ENCODE measurements at regions not wholly inside any gene's neighbourhood (a gene's known extent, or its start where the extent isn't known, plus 50 kb on each side); places are given as distances from the start of the nearest gene placed in this dataset.
"Not testable (repeated sequence)": the region's sequence is repeated elsewhere in the genome, so short reads cannot be mapped to it uniquely, and the experiment has no call there.

DNA sequence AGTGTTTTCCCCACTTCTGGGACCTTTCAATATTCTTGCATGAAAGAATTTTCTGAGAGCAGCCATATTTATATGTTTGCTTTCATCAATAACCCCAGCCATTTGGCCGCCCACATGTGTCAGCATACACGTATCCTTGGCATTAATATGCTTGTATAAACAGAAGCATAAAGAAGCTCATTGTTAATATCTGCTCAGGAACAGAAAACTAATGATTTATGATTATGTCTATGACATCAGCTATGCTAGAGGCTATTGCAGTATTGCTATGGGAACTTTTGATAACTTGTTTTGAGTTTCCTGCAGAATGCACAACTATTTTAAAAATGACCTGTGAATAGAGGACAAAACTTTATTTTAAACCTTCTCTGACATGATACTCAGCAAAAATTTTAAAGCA lies 300.9 kb upstream of the MTPN start:
- TF ChIP-seq, protein P1, sequence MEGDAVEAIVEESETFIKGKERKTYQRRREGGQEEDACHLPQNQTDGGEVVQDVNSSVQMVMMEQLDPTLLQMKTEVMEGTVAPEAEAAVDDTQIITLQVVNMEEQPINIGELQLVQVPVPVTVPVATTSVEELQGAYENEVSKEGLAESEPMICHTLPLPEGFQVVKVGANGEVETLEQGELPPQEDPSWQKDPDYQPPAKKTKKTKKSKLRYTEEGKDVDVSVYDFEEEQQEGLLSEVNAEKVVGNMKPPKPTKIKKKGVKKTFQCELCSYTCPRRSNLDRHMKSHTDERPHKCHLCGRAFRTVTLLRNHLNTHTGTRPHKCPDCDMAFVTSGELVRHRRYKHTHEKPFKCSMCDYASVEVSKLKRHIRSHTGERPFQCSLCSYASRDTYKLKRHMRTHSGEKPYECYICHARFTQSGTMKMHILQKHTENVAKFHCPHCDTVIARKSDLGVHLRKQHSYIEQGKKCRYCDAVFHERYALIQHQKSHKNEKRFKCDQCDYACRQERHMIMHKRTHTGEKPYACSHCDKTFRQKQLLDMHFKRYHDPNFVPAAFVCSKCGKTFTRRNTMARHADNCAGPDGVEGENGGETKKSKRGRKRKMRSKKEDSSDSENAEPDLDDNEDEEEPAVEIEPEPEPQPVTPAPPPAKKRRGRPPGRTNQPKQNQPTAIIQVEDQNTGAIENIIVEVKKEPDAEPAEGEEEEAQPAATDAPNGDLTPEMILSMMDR (conservative IDR thresholded peaks at IDR 0.05; ENCODE audit: low read depth, low read length) = no peak
- no peak overlapping the region for H3K4me3 ChIP-seq (ENCODE audit: low read length)
- DNase-seq (ENCODE audit: low read depth) = no peak

DNA sequence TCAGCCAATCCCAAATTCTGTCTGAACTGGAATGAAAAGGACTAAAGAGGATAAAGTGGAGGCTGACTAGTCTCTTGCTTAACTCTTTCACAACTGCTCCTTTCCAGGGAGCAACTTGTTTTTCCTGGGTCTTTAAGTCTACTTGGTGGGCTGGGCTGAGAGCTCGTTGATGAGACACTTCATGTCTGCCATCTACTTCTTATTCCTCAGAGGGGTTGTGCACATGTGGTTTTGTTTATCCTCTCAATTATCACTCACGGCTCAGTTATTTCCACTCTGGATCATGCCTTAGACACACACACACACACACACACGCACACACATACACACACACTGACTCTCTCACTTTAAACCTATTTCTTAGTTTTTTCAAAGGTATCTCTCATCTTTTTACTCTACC lies 298.6 kb upstream of the MTPN start:
- TF ChIP-seq, protein P1 (conservative IDR thresholded peaks at IDR 0.05; ENCODE audit: low read depth, low read length) = no peak
- DNase-seq (ENCODE audit: low read depth) = no peak

DNA sequence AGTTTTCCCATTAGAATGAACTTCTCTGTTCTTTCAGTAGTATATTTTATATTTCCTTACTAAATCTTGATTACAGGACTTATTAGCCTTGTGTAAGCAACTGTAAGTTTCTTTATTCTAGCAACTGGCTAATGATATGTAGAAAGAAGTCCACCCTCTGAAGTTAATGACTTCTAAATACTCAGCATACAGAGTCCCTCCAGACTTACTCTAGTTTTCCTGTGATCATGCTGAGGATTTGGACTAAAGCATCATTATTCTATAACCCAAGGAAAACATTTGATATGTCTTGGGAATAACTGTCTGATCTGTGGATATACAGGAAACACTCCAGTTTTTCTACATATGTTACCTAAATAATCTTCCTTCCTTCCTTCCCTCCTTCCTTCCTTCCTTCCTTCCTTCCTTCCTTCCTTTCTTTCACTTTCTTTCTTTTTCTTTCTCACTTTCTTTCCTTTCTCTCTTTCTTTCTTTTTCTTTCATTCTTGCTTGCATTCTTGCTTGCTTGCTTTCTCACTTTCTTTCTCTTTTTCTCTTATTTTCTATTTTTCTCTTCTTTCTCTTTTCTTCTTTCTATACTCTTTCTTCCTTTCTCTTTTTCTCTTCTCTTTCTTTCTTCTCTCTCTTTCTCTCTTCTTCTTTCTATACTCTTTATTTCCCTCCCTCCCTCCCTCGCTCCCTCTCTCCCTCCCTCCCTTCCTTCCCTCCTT lies 297.6 kb upstream of the MTPN start:
- no peak for DNase-seq (ENCODE audit: low read depth)
- TF ChIP-seq, protein P1 (conservative IDR thresholded peaks at IDR 0.05; ENCODE audit: low read depth, low read length) = no peak
- H3K4me3 ChIP-seq (ENCODE audit: low read length) = no peak overlapping the region

More for the DNA sequence above, 298.6 kb upstream of the MTPN start:
- H3K4me3 ChIP-seq (ENCODE audit: low read length) = no peak overlapping the region

DNA sequence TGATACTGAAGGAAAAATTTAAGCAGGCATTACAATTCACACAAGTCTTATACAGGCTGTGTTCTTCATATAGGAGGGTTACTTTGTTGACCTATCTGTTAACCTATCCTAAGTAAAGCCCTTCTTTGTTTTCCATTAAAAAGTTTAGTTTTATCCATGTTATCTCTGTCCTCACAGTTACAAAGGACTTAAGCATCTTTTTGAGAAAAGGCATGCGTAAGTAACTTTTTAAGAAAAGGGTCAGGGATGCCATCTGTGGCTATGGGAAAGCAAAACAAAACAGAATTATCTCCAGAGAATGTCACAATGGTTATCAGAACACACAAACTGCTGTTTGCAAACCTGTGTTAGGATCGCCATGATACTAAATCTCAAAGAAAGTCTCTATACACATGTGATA lies 295.8 kb upstream of the MTPN start:
- DNase-seq (ENCODE audit: low read depth) = no peak
- no peak overlapping the region for H3K4me3 ChIP-seq (ENCODE audit: low read length)
- TF ChIP-seq, protein P1 (conservative IDR thresholded peaks at IDR 0.05; ENCODE audit: low read depth, low read length) = no peak

DNA sequence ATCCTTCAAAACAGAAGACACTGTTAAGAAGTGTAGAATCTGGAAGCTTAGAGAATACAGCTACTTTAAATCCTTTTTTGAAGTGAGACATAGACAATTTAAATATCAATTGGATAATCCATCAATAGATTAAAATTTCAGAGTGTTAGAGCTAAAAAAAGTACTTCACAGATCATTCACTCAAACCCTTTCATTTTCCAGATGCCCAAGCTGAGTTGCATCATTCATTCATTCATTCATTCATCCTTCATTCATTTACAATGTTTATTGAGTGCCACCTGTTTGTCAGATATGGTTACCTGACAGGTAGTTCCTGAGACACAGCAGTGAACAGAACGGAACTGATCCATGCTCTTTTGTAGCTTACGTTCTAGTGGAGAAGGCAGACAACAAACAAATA lies 290.7 kb upstream of the MTPN start:
- TF ChIP-seq, protein P1 (conservative IDR thresholded peaks at IDR 0.05; ENCODE audit: low read depth, low read length) = no peak
- H3K4me3 ChIP-seq (ENCODE audit: low read length) = no peak overlapping the region
- no peak for DNase-seq (ENCODE audit: low read depth)

DNA sequence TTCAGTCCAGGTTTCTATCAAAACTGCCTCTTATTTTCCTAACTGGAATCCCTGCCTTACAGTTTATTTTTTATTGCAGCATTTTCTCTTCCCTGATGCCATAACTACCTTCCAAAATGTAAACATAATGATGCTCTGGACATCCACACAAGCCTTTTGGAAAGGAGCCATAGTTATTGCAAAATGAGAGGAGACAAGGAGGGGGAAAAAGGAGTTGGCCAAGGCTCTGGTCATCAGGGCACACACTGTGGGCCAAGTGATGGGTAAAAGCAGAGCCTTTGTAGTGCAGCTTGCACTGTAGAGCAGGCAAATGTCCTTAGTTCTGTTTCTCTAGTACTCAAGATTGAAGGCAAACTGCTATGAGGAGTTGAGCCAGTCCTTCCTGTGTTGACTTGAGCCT lies 289.3 kb upstream of the MTPN start:
- TF ChIP-seq, protein P1 (conservative IDR thresholded peaks at IDR 0.05; ENCODE audit: low read depth, low read length) = no peak
- H3K4me3 ChIP-seq (ENCODE audit: low read length) = no peak overlapping the region
- no peak for DNase-seq (ENCODE audit: low read depth)

DNA sequence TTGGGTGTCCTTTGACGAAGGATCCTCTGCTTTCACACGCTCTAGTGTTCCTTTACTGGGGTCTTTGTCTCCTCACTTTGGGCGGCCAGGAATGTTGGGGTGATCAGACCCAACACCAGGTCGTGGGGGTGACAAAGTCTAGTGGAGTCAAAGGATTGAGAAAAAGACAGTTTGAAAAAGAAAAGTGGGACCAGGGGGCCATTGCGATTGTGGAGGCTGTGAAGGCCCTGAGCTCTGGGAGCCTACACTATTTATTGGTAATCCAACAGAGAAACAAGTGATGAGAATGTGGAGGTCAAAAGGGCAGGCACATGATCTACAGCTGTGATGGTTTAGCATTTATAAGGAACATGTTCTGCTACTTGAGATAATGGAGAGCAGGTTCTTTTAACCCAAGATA lies 287.1 kb upstream of the MTPN start:
- not testable (repeated sequence) for DNase-seq (ENCODE audit: low read depth); H3K4me3 ChIP-seq (ENCODE audit: low read length)

DNA sequence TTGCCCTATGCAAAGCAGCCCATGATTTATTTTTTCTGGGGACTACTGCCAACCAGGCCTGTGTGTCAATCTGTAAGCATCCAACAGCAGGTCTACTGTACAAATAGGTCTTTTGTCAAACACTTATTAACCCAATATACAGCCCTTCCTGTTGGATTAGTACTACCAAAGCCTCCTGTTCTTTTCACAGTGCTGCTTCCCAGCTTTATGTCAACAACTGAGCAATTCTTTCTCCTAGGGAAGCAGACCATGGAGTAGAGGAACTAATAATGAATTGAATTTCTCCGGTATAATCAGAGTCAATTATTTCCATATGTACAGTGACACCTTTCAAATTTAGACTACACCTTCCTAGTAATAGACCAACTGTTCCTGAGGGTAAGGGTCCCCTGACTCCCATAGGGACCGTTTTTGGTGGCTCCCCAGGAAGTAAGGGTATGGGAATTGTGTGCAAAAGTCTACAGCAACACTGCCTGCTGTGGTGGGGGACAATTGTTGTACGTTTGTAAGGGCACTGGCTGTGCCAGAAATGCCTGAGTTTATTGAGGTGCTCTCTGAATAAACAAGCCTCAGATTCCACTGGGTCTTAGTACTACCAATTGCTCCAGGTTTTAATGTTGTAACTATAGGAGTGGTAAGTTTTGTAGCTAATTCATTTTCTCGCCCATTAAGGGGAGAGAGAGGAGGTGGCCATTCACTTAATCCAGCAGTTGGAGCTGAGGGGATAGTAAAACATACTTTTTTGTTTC lies 286.1 kb upstream of the MTPN start:
- DNase-seq (ENCODE audit: low read depth); H3K4me3 ChIP-seq (ENCODE audit: low read length): not testable (repeated sequence)

DNA sequence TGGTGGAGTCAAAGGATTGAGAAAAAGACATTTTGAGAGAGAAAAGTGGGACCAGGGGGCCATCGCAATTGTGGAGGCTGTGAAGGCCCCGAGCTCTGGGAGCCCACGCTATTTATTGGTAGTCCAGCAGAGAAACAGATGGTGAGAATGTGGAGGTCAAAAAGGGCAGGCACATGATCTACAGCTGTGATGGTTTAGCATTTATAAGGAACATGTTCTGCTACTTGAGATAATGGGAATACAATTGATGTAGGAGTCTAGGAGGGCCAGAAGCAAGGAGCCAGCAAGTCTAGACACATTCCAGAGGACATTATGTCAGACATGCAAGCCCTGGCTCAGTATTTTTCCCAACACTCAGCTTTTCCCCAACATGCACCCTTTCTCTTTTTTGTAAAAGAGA lies 283.4 kb upstream of the MTPN start:
- DNase-seq (ENCODE audit: low read depth); H3K4me3 ChIP-seq (ENCODE audit: low read length): not testable (repeated sequence)
